Muscle of arm (tissue), 1 donor: ENCODE measurements at regions not wholly inside any gene's neighbourhood (a gene's known extent, or its start where the extent isn't known, plus 50 kb on each side); places are given as distances from the start of the nearest gene placed in this dataset.
"Not testable (repeated sequence)": the region's sequence is repeated elsewhere in the genome, so short reads cannot be mapped to it uniquely, and the experiment has no call there.

Source experiments
- DNase-seq: peaks from one replicate; pipeline ENCODE4 v3.0.0-alpha.2; 2013

DNA sequence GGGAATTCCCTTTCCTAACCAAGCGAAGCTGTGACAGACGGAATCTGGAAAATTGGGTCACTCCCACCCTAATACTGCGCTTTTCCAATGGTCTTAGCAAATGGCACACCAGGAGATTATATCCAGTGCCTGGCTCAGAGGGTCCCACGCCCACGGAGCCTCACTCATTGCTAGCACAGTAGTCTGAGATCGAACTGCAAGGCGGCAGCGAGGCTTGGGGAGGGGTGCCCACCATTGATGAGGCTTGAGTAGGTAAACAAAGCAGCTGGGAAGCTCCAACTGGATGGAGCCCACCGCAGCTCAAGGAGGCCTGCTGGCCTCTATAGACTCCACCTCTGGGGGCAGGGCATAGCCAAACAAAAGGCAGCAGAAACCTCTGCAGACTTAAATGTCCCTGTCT, 523.9 kb downstream of the KCNH5 start:
- DNase-seq, result not testable (repeated sequence)

DNA sequence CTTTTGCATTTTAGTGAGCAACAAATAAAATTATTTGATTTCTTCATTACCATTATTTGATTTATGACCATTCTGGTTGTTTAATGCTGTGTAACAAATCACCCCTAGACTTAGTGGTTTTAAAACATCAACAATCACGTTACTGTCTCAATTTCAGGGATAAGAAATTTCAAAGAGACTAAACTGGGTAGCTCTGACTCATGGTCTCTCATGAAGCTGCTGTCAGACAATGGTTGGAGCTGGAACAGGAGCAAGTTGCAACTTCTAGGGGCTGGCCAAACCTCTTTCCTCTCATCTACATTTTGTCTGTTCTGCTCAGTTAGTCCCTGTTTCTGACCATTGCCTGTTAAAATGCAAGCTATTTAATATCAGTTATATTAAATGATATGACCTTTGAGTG, 517.0 kb downstream of the KCNH5 start:
- DNase-seq, result no peak

DNA sequence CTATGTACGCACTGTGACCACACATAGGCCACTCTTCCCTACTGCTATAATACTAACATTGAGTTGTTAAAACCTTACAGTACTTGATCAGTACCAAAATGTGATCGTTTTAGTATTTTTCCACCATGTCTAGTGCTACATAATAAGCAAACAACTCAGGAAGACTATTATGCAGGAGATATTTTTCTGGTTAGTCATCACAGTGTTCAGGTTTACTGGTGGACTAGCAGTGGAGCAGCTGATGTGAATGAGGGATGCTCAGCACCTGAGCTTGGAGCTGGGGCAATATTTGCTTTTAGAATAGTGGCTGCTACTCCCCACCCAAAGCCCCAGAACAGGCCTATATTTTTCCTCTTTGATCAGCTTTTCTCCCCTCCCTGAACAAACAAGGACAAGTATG, 513.1 kb downstream of the KCNH5 start:
- DNase-seq, result no peak

- no peak for DNase-seq
These were observed 498.3 kb downstream of the KCNH5 start for GRCh38 chr14:62546862-62547474.

- no peak for DNase-seq
These were observed 487.8 kb downstream of the KCNH5 start for GRCh38 chr14:62557416-62557815.

DNA sequence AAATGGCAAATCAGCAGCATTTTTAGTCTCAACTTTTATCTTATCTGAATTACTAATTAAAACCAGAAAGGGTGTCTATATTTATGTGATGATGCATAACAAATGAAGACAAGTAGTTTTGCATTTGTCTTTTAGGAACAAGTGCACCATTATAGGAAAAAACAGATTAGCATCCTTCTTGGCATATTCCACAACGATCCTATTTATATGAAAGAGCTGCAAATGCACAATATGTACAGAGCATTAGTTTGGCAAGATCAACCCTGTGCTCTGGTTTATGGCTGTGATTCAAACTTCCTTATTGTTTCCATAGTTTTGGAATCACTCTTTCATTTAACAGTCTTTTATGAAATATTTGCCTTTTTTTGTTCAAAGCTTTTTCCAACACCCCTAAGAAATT, 486.8 kb downstream of the KCNH5 start:
- DNase-seq, result peak; percentile 5

DNA sequence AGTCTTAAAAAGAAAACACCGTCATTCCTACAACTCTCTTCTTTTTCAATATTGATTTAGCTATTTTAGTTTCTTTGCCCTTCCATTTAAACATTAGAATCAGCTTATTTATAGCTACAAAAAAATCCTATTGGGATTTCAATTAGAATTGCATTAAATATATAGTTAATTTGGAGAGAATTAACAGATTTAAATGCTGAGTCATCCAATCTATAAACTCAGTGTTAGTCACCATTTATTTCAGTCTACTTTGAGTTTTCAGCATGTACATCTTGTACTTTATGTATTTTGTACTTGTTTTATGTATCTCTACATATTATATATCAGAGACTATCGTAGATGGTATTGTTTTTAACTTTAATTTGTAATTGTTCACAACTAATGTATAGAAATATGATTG, 460.0 kb downstream of the KCNH5 start:
- DNase-seq, result no peak

GRCh38 chr14:62592877-62593276, 452.4 kb downstream of the KCNH5 start:
- DNase-seq, result no peak

GRCh38 chr14:62597143-62597542, 448.1 kb downstream of the KCNH5 start:
- no peak for DNase-seq

DNA sequence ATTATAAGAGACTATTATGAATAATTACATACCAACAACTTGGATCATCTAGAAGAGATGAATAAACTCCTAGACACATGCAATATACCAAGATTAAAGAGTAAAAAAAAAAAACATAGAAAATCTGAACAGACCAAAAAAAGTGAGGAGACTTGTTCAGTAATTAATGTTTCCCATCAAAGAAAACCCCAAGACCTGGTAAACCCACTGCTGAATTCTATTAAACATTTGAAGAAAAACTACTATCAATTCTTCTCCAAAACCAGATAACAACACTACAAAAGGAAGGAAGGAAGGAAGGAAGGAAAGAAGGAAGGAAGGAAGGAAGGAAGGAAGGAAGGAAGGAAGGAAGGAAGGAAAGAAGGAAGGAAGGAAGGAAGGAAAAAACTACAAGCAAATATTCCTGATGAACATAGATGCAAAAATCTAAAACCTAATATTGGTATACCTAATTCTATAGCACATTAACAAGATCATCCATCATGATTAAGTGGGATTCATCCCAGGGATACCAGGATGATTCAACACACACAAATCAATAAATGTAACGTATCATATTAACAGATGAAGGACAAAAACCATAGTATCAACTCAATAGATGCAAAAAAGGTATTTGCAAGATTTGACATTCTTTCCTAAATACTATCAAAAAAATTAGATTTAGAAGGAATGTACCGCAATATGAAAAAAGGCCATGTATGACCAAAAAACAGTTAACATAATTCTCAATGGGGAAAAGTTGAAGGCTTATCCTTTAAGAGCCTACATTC, 445.5 kb downstream of the KCNH5 start:
- no peak for DNase-seq

- no peak for DNase-seq
These were observed 442.5 kb downstream of the KCNH5 start for GRCh38 chr14:62602712-62603111.

DNA sequence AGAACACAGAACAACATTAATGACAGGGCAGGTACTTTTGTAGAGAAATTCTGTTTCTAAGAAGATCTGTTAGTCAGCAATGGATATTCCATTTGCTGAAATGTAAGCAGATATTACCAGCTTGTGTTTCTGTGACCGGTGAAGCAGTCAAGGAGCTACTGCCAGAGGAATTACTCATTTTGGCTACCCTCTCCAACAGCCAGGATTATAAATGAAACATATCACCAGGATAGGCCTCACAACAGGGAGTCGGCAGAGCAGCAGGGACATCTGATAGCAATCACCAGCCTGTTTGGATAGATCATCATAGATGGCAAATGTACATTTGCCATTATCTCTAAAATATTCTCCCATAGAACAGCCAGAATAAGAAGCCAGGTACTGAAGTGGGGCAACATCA, 440.7 kb downstream of the KCNH5 start:
- no peak for DNase-seq

- DNase-seq, result no peak
These were observed 431.1 kb downstream of the KCNH5 start for GRCh38 chr14:62614122-62614521.

GRCh38 chr14:62616668-62617067, 428.6 kb downstream of the KCNH5 start:
- DNase-seq, result no peak

GRCh38 chr14:62626416-62626815, 418.8 kb downstream of the KCNH5 start:
- DNase-seq, result no peak

GRCh38 chr14:62629176-62629725, 416.0 kb downstream of the KCNH5 start:
- DNase-seq, result no peak

GRCh38 chr14:62631176-62631575, 414.1 kb downstream of the KCNH5 start:
- DNase-seq, result no peak

DNA sequence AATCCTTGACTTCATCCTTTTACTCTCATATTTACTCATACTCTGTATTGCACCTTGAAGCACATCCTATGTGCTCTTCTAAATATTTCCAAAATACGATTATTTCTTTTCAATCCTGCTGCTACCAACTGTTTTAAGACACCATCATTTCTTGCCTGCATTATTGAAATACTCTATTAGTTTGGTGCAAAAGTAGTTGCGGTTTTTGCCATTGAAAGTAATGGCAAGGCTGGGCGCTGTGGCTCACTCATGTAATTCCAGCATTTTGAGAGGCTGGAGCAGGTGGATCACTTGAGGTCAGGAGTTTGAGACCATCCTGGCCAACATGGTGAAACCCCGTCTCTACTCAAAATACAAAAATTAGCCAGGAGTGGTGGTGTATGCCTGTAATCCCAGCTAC, 412.5 kb downstream of the KCNH5 start:
- DNase-seq, result no peak

- DNase-seq, result no peak
These were observed 399.6 kb downstream of the KCNH5 start for GRCh38 chr14:62645649-62646048.
